ENCODE measurements at regions not wholly inside any gene's neighbourhood (a gene's known extent, or its start where the extent isn't known, plus 50 kb on each side); places are given as distances from the start of the nearest gene placed in this dataset.

- no peak for TF ChIP-seq POLR2A (IDR thresholded peaks at IDR 0.05)
- TF ChIP-seq CTCF (IDR thresholded peaks at IDR 0.05), result no peak
Measured at GRCh38 chr2:180705551-180705950, 274.9 kb upstream of the UBE2E3 start.
